Suppressor macrophage treated with lipopolysaccharide for 4 hours (primary cell): ENCODE measurements at regions not wholly inside any gene's neighbourhood (a gene's known extent, or its start where the extent isn't known, plus 50 kb on each side); places are given as distances from the start of the nearest gene placed in this dataset.
"Not testable (repeated sequence)": the region's sequence is repeated elsewhere in the genome, so short reads cannot be mapped to it uniquely, and the experiment has no call there.

ENCODE experiments used
- DNase-seq: peaks from one replicate; pipeline ENCODE4 v3.0.0-alpha.2; 2020

DNA sequence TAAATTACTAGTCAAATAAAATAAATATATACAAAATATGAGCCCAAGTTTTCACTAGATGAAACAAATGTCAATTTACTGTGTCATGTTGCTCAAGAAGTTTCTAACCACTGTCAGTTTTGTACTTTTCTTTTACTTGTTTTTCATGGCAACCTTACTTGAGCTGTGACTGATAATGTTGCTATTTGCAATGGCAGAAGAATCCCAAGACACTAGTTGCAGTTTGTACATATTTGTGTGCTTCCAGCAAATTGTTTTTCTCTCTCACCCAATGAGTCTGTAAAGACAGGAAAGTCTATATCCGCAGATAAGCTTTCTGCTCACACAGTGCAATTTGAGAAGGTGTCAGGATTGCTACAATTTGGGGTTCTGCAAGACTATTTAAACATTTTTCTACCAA, 338.6 kb upstream of the PCSK5 start:
- no peak for DNase-seq

DNA sequence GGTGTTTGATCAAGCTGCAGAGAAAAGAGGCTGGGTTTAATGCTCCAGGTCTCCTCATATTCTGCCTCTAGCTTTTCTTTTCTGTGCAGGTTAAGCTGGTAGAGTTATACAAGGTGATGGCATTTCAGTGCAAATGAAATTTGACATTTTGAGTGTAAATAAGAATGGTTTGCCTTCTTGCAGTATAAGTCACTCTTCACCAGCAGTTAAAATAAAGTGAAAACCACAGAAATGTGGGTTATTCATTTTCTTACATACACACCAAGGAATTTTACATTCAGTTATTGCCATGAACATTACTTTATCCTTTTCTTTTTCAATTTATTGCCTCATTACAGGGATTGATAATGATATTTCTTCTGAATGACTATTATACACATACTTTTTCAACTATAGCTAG, 337.5 kb upstream of the PCSK5 start:
- no peak for DNase-seq

DNA sequence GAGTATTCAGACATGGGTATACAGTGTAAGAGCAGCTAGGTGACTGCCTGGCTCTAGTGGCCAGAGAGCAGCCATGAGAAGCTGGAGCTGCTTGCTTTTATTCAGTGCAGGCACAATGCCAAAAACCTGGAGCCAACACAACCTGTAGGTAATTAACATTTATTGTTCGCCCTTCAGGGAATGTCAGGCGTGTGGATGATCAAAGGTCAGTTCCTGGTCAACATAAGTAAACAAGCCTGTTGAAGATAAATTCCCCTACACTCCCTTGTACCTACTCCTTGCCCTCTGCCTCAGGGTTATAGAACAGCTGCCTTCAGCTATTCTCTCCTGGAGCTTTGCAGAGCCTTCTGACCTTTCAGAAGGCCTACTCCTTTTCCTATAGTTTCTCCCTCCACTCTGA, 323.7 kb upstream of the PCSK5 start:
- not testable (repeated sequence) for DNase-seq

DNA sequence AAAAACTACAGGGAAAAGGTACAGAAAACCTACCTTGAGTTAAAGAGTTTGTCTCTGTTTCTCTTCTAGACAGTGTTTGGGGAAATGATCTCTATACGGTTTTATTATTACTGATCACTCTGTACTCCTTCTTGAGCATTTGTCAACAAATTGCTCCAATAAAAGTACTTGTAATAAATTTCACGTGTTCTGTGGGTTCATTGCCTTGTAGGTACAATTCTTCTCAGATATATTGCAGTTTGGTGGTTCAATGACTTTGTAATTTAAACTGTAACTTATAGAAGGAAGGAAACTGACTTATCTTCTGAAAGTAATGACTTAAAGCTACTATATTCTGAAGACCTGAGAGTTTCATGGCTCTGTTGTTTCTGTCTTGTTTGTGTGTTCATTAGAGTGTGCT, 319.9 kb upstream of the PCSK5 start:
- no peak for DNase-seq

DNA sequence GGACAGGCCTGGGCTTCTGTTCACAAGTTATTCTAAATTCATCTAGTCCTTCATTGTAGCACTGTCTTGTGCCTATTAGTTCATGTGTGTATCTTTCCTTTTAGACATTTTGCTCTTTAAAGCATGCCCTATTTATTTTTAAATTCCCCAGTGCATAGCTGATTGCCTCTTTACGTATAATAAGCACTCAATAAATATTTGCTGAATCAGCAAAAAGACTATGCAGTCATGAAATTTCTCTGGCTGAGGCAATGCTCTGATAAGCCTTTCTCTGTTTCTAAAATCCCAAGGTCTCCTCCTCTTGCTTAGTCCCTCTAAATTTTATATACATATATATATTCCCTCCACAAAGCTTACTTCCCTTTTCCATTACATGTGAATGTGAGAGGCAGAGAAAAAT, 315.9 kb upstream of the PCSK5 start:
- no peak for DNase-seq

DNA sequence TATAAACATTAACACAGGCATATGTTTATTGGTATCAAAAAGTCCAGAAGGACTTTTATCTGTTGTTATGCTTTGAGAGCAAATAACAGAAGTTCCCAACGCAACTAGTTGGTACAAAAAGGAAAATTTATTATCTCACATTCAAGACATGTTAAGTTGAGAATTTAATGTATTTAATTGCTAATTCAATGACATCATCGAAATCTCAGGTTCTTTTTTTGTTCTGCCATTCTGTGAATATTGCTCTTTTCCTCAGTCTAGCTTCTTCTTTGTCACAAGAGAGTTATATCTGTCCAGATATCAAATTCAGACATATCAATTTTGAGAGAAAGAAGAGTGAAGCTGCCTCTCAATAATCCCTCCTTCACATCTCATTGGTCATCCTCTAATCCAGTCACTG, 307.6 kb upstream of the PCSK5 start:
- no peak for DNase-seq

DNA sequence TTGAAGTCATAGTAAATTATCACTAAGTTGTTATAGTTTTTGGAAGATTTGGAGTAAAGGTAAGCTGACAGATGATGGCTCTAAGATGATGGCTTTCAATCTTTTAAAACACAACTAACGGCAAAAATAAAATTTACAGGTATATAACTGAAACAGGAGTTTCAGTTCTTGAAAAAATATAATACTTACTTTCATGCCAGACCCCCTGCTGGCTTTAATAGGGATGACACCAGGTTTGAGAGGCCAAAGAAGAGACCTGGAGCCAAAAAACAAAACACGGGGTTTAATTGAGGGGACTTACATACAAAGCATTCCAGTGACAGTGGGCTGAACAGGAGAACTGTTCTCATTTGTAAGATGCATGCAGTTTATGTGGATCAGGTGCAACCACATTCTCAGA, 301.7 kb upstream of the PCSK5 start:
- DNase-seq: peak; percentile 6

DNA sequence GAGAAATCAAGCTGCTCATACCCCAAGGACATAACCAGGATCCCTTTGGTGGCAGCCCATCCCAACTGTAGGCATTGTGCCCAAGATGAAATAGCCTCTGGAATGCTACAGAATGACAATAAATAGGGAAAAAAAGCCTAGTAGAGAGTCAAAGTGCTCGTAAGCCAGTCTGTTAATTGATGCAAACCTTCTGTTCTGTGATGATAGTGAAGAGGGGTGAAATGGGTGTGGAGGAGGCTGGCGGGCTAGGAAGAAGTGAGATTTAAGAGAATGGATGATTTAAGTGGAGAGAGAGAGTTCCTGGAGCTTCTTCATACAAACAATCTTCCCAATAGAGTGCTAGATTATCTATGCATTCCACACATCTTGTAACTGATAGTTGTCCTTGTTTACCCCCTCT, 301.0 kb upstream of the PCSK5 start:
- no peak for DNase-seq

DNA sequence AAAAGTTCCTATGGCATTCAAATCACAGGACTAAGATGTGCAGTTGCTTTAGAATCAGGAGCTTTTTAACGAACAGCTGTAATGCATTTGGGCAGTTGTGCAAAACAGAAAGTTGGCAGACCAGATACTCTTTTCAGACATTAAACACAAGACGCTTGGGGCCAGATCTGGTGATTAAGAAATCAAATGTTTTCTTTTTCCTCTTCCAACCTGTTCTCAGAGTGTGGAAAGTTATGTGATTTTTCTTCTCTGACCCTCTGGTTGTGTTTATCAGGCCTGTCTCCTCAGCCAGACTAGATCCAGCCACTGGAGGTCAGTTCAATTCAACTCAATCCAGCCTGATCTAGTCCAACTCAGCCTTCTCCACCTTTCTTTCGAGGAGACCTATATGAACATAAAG, 298.5 kb upstream of the PCSK5 start:
- no peak for DNase-seq

DNA sequence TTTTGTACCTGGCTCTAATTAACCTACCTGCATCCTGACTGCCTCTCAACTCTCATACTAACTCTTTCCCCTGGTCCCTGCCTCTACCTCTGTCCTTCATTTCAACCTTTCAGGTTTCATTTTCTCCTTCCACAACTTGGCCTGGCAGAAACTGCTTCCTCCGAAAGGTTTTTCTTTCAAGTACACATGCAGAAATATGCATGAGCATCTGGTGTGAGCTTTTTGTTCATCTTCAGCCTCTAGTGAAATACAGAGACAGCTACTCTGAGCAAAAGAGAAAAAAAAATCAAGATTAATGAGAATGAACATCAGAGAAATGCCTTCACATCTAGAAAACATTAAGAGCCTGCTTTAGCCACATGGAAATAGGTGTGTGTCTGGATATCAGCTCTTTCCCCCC, 297.9 kb upstream of the PCSK5 start:
- no peak for DNase-seq

DNA sequence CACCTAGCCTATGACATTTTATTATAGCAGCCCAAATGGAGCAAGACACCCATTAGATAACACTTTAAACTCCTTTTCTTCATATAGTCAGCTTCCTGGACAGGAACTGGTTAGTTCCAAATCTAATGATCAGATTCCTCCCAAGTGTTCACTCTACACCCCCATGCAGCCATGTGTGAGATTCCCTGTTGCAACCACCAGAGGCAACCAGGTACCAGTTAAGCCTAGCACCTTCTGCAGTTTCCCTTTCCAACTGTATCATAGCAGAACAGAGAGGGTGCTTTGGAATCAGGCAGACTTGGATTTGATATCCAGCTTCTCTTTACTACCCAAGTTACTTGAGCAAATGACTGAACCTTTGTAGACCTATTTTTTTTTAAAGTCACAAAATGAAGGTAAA, 296.6 kb upstream of the PCSK5 start:
- DNase-seq: no peak

DNA sequence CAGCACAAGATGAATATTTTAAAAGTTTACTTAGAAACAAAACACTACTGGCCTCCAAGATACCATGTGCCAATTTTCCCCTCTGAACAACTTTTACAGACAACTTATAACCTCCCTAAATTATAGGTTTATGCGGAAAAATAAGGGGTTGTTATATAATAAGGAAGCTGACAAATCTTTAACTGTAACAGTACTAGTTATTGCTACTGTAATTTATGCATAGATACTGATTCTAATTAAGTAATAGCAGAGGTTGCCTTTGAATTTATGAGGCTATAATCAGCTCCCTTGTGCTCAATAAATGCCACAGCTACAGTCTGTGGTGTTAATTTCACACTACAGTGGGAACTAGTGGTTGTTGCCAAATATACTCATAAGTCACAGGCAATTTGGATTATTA, 291.3 kb upstream of the PCSK5 start:
- DNase-seq: no peak

DNA sequence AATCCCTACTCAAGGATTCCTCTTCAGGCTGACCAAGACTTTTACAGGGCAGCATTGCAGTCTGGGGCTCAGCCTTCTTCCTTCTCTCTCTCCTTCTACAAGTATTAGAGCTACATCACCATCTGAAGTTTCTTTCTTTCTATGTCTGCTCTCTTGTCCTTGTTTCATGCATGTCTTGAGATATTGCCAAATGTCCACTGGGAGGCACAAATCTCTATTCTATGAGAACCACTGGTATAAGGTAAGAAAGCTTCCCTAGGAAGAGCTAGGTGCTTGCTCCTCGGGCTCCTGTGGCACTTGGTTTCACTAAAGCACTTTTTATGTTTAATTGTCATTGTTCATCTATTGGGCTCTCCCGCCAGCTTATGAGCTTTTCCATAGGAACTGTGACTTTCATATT, 289.2 kb upstream of the PCSK5 start:
- DNase-seq: no peak

DNA sequence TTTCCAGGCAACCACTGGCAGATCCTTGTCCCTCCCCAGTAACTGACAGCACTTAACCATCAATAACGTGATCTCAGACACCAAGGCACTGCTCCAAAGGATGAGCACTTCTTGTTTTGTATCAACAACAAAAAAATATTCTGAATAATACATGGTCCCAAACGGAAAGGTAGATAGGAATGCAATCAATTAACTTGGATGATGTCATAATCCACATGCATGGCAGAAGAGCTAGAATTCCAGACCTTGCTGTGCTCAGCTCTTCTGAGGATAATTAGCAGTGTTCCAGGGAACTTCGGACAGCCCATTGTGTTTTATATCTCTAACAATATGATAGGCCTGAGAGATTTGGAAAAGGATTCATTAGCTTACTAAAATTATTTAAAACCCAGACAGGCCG, 288.4 kb upstream of the PCSK5 start:
- no peak for DNase-seq

DNA sequence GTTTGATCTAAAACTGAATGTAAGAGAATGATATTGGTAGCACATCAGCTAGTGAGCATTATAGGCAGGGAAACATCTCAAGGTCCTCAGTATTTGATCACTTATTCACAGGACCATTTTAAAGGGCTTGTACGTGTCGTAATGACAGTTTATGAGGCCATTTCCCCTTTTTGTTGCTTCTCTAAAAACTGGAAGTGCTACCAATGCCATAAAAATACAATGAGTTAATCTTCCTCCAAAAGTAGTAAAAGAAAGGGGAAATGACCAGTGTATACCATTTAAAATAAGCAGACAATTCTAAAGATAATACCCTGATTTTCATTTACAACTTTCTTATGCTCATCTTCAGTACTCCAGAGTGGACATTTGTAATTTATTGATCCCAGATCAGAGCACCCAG, 285.8 kb upstream of the PCSK5 start:
- peak; percentile 78 for DNase-seq

DNA sequence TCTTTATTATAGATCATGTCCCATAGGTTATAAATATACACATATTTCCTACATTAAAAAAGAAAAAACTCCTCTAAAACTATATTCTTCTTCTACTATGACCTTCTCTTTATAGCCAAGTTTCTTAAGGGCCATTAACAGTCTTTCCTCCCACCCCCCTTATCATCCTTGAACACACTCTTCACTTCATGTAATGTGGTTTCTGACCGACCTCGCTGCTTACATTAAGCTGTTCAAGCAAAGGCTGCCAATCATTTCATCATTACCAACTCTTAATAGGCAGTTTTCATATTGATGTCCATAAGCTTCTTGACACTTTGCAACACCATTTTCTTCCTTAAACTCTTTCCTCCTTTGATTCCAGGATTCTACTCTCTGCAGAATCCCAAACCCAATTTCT, 283.0 kb upstream of the PCSK5 start:
- DNase-seq: no peak

DNA sequence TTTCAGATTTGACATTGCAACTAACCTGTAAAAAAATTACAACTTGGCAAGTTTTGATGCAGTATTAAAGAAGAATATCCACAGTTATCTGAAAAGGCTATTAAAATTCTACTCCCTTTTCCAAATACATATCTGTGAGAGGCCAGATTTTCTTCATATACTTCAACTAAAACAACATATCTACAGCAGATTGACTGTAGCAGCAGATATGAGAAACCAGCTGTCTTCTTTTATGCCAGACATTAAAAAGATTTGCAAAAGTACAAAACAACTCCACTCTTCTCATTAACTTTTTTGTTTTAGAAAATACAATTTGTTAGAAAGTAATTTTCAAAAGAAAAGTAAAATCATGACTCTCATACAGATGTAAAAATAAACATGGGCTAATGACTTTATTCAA, 281.1 kb upstream of the PCSK5 start:
- DNase-seq: no peak

DNA sequence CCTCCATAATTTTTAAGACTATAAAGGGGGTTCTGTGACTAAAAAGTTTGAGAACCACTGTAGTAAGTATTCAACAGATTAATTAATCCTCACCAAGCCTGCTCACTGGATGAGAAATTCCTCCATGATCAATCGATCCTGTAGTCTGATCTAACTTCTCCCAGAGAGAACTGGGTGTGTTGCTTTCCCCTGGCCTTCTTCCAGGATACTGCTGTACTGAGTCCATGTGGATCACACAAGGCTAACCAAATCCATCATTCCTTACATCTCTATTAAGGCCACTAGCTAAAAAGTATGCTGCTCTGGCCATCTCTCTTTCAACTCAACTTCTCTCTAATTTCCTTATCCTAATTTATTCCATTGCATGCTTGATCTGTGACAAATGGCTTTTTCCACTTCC, 280.2 kb upstream of the PCSK5 start:
- DNase-seq: no peak

DNA sequence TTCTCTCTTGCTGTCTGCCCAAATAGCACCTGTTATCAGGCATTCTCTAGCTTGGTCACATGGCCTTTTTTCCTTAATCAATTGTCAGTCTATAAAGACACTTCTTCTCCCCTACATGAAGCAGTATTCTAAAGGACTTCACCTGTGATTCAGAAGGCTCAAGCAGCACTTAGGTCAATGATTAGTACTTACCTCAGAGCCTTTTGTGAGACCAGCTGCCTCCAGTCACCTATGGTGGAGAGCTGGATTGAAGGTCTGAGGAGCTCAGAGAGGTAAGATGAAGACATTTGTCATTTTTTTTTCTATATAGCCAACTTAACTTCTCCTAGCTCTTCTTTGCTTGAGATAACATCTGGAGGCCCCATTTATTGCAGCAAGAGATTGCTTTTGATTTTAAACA, 278.3 kb upstream of the PCSK5 start:
- DNase-seq: no peak

DNA sequence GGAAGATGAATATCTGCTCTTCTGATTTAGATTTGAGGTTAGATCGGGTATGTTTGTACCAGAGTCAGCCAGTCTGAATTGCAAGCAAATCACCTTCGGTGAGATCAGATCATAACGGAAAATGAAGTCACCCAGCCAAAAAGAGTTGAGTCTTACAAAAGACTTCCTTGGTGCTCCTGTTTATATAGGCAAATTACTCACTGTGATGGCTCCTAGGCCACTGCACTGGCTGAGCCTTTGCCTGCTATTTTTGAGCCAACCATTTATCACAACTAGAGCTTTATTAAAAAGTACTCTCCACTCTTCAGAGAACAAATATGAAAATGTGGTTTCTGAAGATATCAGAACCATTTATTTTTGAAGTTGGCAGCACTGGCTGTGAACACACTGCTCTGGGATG, 277.7 kb upstream of the PCSK5 start:
- DNase-seq: no peak

DNA sequence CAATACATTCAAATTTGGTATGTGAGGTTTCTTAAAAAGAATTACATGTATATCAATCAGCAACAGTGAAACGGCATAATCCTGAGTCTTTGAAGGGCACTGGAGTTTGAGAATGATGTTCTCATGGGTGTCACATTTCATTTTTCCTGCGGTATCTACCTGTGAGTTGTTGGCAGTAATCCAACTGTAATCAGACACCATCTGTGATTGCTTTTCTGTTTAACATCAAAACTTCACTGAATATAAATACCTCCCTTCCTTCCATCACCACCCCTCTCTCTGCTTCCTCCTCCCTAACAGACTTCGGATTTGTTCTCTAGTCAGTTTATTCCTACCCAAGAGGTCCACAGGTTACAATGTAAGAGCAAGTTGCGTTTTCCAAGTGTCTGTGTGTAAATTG, 275.2 kb upstream of the PCSK5 start:
- DNase-seq: no peak

DNA sequence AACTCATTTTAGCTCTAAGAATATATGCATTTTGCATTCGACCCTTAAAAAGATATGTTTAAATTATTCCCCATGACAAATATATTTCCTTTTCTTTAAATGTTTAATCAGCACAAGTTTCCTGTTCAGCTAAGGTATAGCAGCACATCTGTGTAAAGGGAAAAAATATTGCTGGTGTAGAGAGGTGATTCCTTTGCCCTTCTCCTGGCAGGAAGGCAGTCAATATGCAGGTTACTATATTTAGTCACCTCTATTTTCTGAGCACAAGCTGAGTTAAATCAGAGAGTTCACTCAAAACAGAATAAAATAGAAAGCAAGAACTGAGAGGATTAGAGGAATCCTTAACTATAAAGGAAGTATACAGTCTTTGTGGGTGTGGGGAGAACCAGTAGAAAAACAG, 274.4 kb upstream of the PCSK5 start:
- no peak for DNase-seq

DNA sequence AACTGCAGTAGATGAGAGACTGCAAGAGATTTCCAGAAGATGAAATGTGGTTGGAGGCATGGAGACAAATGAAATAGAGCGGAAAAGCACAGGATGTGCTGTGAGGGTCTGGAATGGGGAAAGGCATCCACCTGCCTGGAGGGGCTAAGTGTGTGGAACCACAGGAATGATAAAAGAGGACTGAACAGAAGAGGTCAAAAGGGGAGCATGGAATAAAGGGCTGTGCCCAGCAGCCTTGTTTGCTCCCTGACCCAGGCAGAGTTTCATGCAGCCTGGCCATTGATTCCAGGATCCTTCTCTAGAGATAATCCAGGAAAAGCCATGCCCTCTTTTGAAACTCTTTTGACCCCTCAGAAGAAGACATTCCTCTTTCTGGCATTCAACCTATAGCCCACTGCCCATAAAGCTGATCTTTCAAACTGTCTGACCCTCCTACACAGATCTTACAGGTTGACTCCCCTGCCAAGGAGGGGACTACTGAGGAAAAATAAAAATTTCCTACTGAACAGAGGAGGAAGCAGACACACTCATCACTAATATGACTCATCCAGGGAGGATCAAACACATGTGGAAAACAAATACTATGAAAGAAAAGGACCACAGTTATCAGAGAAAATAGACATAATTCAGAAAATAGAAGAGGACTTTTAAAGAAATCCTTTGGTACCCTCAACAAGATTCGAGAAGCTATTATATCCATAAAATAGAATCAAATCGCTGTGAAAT, 273.5 kb upstream of the PCSK5 start:
- no peak for DNase-seq

DNA sequence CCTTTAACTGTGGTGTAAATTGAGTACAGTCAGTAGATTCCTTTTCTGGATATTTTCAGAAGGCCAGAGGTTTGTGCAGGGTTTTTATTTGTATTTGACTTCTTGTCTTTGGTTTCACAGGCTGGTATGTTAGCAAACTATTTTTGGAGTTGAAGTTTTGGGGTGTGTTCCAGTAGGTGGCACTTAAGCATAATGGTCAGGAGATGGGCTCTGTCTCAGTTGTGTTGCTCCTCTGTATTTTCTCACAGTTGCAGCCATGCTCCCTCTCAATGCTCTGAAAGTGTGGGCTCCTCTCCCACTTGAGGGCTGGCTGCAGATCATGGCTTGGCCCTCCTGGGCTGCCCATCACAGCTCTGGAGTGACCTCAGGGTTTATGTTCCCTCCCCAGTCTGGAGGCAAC, 267.0 kb upstream of the PCSK5 start:
- no peak for DNase-seq

DNA sequence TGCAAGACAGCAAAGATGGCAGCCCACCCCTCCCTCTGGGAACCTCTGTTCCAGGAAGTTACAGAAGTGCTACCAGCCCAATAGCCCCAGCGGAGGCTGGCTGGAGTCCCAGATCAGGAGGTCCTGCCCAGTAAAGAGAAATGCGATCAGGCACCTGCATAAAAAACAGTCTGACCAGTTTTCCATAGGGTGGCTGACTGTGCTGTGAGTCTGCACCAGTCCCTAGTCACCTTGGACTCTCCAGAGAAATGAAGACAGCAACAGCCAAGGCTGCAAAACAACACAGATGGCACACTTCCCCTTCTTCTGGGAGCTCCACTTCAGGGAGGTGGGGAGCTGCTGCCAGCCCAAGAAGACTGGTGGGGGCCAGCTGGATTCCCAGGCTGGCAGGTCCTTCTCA, 265.5 kb upstream of the PCSK5 start:
- DNase-seq: no peak

DNA sequence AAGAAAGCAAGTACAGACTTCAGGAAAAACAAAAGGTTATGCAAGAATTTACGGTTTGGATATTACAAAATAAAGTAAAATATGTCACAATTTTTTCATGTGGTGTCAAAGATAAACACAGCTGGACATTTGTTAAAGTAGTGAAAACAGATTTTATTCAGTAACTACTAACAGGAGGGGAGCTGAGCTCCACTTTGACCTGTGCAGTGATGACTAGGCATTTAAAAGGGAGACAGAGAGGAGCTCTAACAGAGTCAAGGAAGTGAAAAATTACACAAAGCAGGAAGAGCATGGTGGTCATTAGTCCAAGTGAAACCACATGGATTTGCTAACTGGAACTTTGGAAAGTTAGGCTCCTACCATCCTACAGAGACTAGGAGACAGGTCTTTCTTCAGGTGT, 263.6 kb upstream of the PCSK5 start:
- DNase-seq: peak; percentile 6
